ENCODE measurements at regions not wholly inside any gene's neighbourhood (a gene's known extent, or its start where the extent isn't known, plus 50 kb on each side); places are given as distances from the start of the nearest gene placed in this dataset.

DNA sequence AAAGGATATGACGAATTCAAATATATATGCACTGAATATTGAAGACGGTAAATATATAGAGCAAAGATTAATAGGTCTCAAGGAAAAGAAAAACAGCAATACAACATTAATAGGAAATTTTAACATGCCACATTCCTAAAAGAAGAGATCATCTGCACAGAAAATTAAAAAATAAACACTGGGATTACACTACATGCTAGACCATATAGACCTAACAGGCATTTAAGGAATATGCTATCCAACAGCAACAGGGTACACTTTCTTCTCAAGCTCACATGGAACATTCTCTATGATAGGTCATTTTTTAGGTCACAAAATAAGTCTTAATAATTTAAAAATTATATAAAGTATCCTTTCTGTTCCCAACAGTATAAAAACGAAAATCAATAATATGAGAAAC lies 1038.3 kb downstream of the KCNT2 start:
- no TSS peak for BruUV-seq (replicated peaks)
- H3K9me3 Mint-ChIP-seq (ENCODE audit: unreplicated experiment) = peaks cover 11% of the 10 kb centered on the region
- H3K36me3 Mint-ChIP-seq (ENCODE audit: insufficient read depth, unreplicated experiment) = no peaks in the 10 kb centered on the region
- intact Hi-C loops (cut with micrococcal nuclease) = no loop called here
- H3K4me3 Mint-ChIP-seq (ENCODE audit: unreplicated experiment) = no peak overlapping the region
- H3K27me3 Mint-ChIP-seq (ENCODE audit: insufficient read depth, unreplicated experiment) = no peaks in the 10 kb centered on the region
- TF ChIP-seq, protein P1, sequence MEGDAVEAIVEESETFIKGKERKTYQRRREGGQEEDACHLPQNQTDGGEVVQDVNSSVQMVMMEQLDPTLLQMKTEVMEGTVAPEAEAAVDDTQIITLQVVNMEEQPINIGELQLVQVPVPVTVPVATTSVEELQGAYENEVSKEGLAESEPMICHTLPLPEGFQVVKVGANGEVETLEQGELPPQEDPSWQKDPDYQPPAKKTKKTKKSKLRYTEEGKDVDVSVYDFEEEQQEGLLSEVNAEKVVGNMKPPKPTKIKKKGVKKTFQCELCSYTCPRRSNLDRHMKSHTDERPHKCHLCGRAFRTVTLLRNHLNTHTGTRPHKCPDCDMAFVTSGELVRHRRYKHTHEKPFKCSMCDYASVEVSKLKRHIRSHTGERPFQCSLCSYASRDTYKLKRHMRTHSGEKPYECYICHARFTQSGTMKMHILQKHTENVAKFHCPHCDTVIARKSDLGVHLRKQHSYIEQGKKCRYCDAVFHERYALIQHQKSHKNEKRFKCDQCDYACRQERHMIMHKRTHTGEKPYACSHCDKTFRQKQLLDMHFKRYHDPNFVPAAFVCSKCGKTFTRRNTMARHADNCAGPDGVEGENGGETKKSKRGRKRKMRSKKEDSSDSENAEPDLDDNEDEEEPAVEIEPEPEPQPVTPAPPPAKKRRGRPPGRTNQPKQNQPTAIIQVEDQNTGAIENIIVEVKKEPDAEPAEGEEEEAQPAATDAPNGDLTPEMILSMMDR (IDR thresholded peaks at IDR 0.05; ENCODE audit: unreplicated experiment) = no peak
- no peak for DNase-seq (ENCODE audit: unreplicated experiment)
- POLR2A ChIA-PET = no interaction called here
- CTCF ChIA-PET = no interaction called here
- no peak overlapping the region for H3K27ac Mint-ChIP-seq (ENCODE audit: low read depth, unreplicated experiment)
- no peaks in the 10 kb centered on the region for H3K4me1 Mint-ChIP-seq (ENCODE audit: insufficient read depth, unreplicated experiment)

GRCh38 chr1:195568389-195568788 lies 1039.9 kb downstream of the KCNT2 start:
- Mint-ChIP-seq H3K36me3 (ENCODE audit: insufficient read depth, unreplicated experiment) (no peaks in the 10 kb centered on the region), H3K4me3 (ENCODE audit: unreplicated experiment) (no peak overlapping the region), H3K9me3 (ENCODE audit: unreplicated experiment) (peaks cover 9% of the 10 kb centered on the region), H3K4me1 (ENCODE audit: insufficient read depth, unreplicated experiment) (no peaks in the 10 kb centered on the region), H3K27me3 (ENCODE audit: insufficient read depth, unreplicated experiment) (no peaks in the 10 kb centered on the region), H3K27ac (ENCODE audit: low read depth, unreplicated experiment) (no peak overlapping the region)
- ChIA-PET CTCF (interaction anchor here (1.0 kb wide), 1 partner anchor 235 kb away, joined by 3 read pairs; no protein-coding TSS in a partner anchor), POLR2A (interaction anchor here (1.0 kb wide), 1 partner anchor 131 kb away, joined by 3 read pairs; no protein-coding TSS in a partner anchor)
- intact Hi-C loops (cut with micrococcal nuclease) = no loop called here
- no peak for DNase-seq (ENCODE audit: unreplicated experiment)
- no TSS peak for BruUV-seq (replicated peaks)
- TF ChIP-seq, protein P1 (IDR thresholded peaks at IDR 0.05; ENCODE audit: unreplicated experiment) = no peak

- TF ChIP-seq, protein P1 (IDR thresholded peaks at IDR 0.05; ENCODE audit: unreplicated experiment) = no peak
- ChIA-PET CTCF (interaction anchor here (0.6 to 0.7 kb wide), 2 partner anchors 464 to 576 kb away, joined by 3 to 4 read pairs; no protein-coding TSS in a partner anchor), POLR2A (interaction anchor here (0.9 kb wide), 1 partner anchor 13 kb away, joined by 3 read pairs; no protein-coding TSS in a partner anchor)
- H3K9me3 Mint-ChIP-seq (ENCODE audit: unreplicated experiment) = no peaks in the 10 kb centered on the region
- no peak overlapping the region for H3K4me3 Mint-ChIP-seq (ENCODE audit: unreplicated experiment)
- no peaks in the 10 kb centered on the region for H3K4me1 Mint-ChIP-seq (ENCODE audit: insufficient read depth, unreplicated experiment)
- no peaks in the 10 kb centered on the region for H3K36me3 Mint-ChIP-seq (ENCODE audit: insufficient read depth, unreplicated experiment)
- no TSS peak for BruUV-seq (replicated peaks)
- H3K27me3 Mint-ChIP-seq (ENCODE audit: insufficient read depth, unreplicated experiment) = no peaks in the 10 kb centered on the region
- intact Hi-C loops (cut with micrococcal nuclease) = no loop called here
- no peak overlapping the region for H3K27ac Mint-ChIP-seq (ENCODE audit: low read depth, unreplicated experiment)
- DNase-seq (ENCODE audit: unreplicated experiment) = no peak
Measured at GRCh38 chr1:195562074-195562473, 1046.2 kb downstream of the KCNT2 start.

- H3K4me1 Mint-ChIP-seq (ENCODE audit: insufficient read depth, unreplicated experiment) = no peaks in the 10 kb centered on the region
- ChIA-PET CTCF (interaction anchor here (0.6 kb wide), 1 partner anchor 44 kb away, joined by 3 read pairs; no protein-coding TSS in a partner anchor), POLR2A (interaction anchor here (0.9 kb wide), 1 partner anchor 12 kb away, joined by 3 read pairs; no protein-coding TSS in a partner anchor)
- TF ChIP-seq, protein P1 (IDR thresholded peaks at IDR 0.05; ENCODE audit: unreplicated experiment) = no peak
- no peaks in the 10 kb centered on the region for H3K9me3 Mint-ChIP-seq (ENCODE audit: unreplicated experiment)
- no peak overlapping the region for H3K4me3 Mint-ChIP-seq (ENCODE audit: unreplicated experiment)
- no peak overlapping the region for H3K27ac Mint-ChIP-seq (ENCODE audit: low read depth, unreplicated experiment)
- no peaks in the 10 kb centered on the region for H3K36me3 Mint-ChIP-seq (ENCODE audit: insufficient read depth, unreplicated experiment)
- no peaks in the 10 kb centered on the region for H3K27me3 Mint-ChIP-seq (ENCODE audit: insufficient read depth, unreplicated experiment)
- intact Hi-C loops (cut with micrococcal nuclease) = no loop called here
- DNase-seq (ENCODE audit: unreplicated experiment) = no peak
- BruUV-seq (replicated peaks) = no TSS peak
Measured at GRCh38 chr1:195550071-195550862, 1058.0 kb downstream of the KCNT2 start.
